A673 (cell line): ENCODE measurements at regions not wholly inside any gene's neighbourhood (a gene's known extent, or its start where the extent isn't known, plus 50 kb on each side); places are given as distances from the start of the nearest gene placed in this dataset.
"Not testable (repeated sequence)": the region's sequence is repeated elsewhere in the genome, so short reads cannot be mapped to it uniquely, and the experiment has no call there.

Source experiments
- BruUV-seq: library from RNA; stranded (reverse); fragments of 400-500 nt; replicated peaks from 2 replicates; lab custom pipeline; 2021; lab: Mats Ljungman, UMichigan
- CTCF ChIA-PET: fragments of 300-600 bp; sonication (Branson Sonifier 250); formaldehyde crosslinking; loops from one replicate; lab custom pipeline; 2022; ENCODE audit warnings: antibody characterized with exemption; lab: Charles Lee
- POLR2A ChIA-PET: fragments of 300-600 bp; sonication (Branson Sonifier 250); formaldehyde crosslinking; loops from one replicate; lab custom pipeline; 2022; ENCODE audit warnings: antibody characterized with exemption; ENCODE audit not compliant: low non-redundant PET; lab: Charles Lee
- DNase-seq: peaks from one replicate; pipeline ENCODE4 v3.0.0-alpha.2; 2015; ENCODE audit warnings: low spot score
- H3K27ac ChIP-seq: fragments of 200-600 bp; sonication (generic); 2 replicates; pipeline ENCODE4 v1.5.1; 2016; ENCODE audit warnings: mixed run types, low read depth, mild to moderate bottlenecking, mixed read lengths, antibody characterized with exemption, low read length; ENCODE audit not compliant: poor library complexity, severe bottlenecking
- H3K27me3 ChIP-seq: fragments of 200-600 bp; sonication (generic); replicated peaks from 2 replicates; pipeline ENCODE4 v1.6.1; 2017; ENCODE audit warnings: mixed run types, low read depth, mild to moderate bottlenecking, mixed read lengths, antibody characterized with exemption, low read length; ENCODE audit not compliant: insufficient read depth, poor library complexity
- H3K36me3 ChIP-seq: fragments of 200-600 bp; sonication (generic); 2 replicates; pipeline ENCODE4 v1.6.1; 2016; ENCODE audit warnings: mixed run types, mild to moderate bottlenecking, mixed read lengths, antibody characterized with exemption, low read length; ENCODE audit not compliant: insufficient read depth, poor library complexity, severe bottlenecking
- H3K4me1 ChIP-seq: fragments of 200-600 bp; sonication (generic); 2 replicates; pipeline ENCODE4 v1.6.1; 2017; ENCODE audit warnings: mixed run types, mild to moderate bottlenecking, mixed read lengths, antibody characterized with exemption, low read length; ENCODE audit not compliant: insufficient read depth, poor library complexity, severe bottlenecking
- H3K4me3 ChIP-seq: fragments of 200-600 bp; sonication (generic); 2 replicates; pipeline ENCODE4 v1.5.1; 2016; ENCODE audit warnings: low read depth, mixed run types, mild to moderate bottlenecking, mixed read lengths, low read length; ENCODE audit not compliant: poor library complexity, severe bottlenecking
- H3K9me3 ChIP-seq: fragments of 200-600 bp; sonication (generic); 2 replicates; pipeline ENCODE4 v1.6.1; 2016; ENCODE audit warnings: mixed run types, low read depth, mild to moderate bottlenecking, mixed read lengths, antibody characterized with exemption, low read length; ENCODE audit not compliant: poor library complexity, severe bottlenecking
- EZH2 ChIP-seq: fragments of 200-600 bp; sonication (generic); IDR thresholded peaks from 2 replicates; pipeline ENCODE4 v1.6.1; 2017; ENCODE audit warnings: borderline replicate concordance, low read depth, mild to moderate bottlenecking, mixed read lengths, antibody characterized with exemption, low read length; ENCODE audit not compliant: poor library complexity, severe bottlenecking
- intact Hi-C: fragments of 100-400 bp; cut with micrococcal nuclease; formaldehyde crosslinking; loops from one replicate; pipeline ENCODE4 v1.10.0; 2022; ENCODE audit not compliant: unreplicated experiment
- TF ChIP-seq, protein P1 (sequence below): fragments of 300-800, 200-600 bp; sonication (generic); conservative IDR thresholded peaks from 2 replicates; pipeline ENCODE4 v1.5.1; 2017; ENCODE audit warnings: low read depth, mild to moderate bottlenecking, antibody characterized with exemption, low read length, moderate library complexity, mixed read lengths

- intact Hi-C loops, result no loop called here
Measured at GRCh38 chr9:106500171-106500570, 362.8 kb upstream of the ZNF462 start.

DNA sequence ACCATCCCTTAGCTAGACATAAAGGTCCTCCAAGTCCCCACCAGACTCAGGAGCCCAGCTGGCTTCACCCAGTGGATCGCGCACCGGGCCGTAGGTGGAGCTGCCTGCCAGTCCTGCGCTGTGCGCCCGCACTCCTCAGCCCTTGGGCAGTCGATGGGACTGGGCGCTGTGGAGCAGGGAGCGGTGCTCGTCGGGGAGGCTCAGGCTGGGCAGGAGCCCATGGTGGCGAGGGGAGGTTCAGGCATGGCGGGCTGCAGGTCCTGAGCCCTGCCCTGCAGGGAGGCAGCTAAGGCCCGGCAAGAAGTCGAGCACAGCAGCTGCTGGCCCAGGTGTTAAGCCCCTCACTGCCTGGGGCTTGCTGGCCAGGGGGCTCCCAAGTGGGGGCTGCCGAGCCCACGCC is 361.8 kb upstream of the ZNF462 start:
- DNase-seq, H3K27me3 ChIP-seq, H3K4me3 ChIP-seq, intact Hi-C loops, CTCF ChIA-PET, BruUV-seq, H3K36me3 ChIP-seq, H3K27ac ChIP-seq, POLR2A ChIA-PET, H3K9me3 ChIP-seq, H3K4me1 ChIP-seq: not testable (repeated sequence)

More at GRCh38 chr9:106500171-106500570, 362.8 kb upstream of the ZNF462 start:
- CTCF ChIA-PET, result no interaction called here
- DNase-seq, result no peak
- no TSS peak for BruUV-seq
- H3K27ac ChIP-seq, result no peak overlapping the region
- no peak for TF ChIP-seq EZH2
- TF ChIP-seq, protein P1, sequence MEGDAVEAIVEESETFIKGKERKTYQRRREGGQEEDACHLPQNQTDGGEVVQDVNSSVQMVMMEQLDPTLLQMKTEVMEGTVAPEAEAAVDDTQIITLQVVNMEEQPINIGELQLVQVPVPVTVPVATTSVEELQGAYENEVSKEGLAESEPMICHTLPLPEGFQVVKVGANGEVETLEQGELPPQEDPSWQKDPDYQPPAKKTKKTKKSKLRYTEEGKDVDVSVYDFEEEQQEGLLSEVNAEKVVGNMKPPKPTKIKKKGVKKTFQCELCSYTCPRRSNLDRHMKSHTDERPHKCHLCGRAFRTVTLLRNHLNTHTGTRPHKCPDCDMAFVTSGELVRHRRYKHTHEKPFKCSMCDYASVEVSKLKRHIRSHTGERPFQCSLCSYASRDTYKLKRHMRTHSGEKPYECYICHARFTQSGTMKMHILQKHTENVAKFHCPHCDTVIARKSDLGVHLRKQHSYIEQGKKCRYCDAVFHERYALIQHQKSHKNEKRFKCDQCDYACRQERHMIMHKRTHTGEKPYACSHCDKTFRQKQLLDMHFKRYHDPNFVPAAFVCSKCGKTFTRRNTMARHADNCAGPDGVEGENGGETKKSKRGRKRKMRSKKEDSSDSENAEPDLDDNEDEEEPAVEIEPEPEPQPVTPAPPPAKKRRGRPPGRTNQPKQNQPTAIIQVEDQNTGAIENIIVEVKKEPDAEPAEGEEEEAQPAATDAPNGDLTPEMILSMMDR, result no peak
- POLR2A ChIA-PET, result no interaction called here
- no peaks in the 10 kb centered on the region for H3K27me3 ChIP-seq
- no peaks in the 10 kb centered on the region for H3K36me3 ChIP-seq
- no peak overlapping the region for H3K4me3 ChIP-seq
- no peaks in the 10 kb centered on the region for H3K4me1 ChIP-seq
- peaks cover 4% of the 10 kb centered on the region for H3K9me3 ChIP-seq

DNA sequence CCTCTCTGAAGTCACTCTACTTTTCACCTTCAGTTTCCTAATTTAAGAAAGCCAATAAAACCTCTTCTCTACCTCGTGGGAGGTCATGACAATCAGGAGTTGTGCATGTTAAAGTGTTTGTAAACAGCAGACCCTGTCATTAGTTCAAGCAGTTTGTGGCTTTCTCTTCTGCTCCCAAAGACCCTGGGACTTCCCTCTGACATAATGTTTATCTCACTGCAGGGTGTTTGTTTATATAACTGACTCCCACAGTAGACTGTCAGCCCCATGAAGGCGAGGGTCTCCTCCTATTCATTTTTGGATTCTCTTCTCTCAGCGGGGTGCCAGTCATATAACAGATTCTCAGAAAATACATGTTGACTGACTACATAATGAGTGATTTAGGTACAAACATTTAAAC is 360.0 kb upstream of the ZNF462 start:
- ChIA-PET CTCF (no interaction called here), POLR2A (no interaction called here)
- Histone ChIP-seq H3K27me3 (no peaks in the 10 kb centered on the region), H3K9me3 (peaks cover 4% of the 10 kb centered on the region), H3K27ac (no peak overlapping the region), H3K4me3 (no peak overlapping the region), H3K36me3 (no peaks in the 10 kb centered on the region), H3K4me1 (no peaks in the 10 kb centered on the region)
- TF ChIP-seq, protein P1, result no peak
- BruUV-seq, result no TSS peak
- no peak for DNase-seq
- intact Hi-C loops, result no loop called here

DNA sequence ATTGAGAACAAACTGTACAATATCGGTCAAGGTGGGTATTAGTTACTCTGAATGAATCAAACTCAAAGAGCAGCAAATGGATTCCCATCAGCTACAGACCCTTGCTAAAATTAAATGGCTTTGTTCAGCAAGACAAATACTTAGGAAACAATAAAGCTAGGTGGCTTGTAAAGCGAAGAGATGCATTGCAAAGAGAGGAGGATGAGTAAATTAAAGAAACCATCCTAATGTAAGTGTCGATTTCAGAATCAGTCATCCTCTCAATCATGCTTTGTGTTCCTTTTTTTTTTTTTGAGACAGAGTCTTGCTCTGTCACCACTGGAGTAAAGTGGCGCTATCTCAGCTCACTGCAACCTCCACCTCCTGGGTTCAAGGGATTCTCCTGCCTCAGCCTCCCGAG is 359.2 kb upstream of the ZNF462 start:
- POLR2A ChIA-PET, result no interaction called here
- intact Hi-C loops, result no loop called here
- DNase-seq, result no peak
- H3K27me3 ChIP-seq, result no peaks in the 10 kb centered on the region
- no peak overlapping the region for H3K4me3 ChIP-seq
- TF ChIP-seq, protein P1, result no peak
- no peak for TF ChIP-seq EZH2
- peaks cover 4% of the 10 kb centered on the region for H3K9me3 ChIP-seq
- no TSS peak for BruUV-seq
- H3K4me1 ChIP-seq, result no peaks in the 10 kb centered on the region
- H3K36me3 ChIP-seq, result no peaks in the 10 kb centered on the region
- no peak overlapping the region for H3K27ac ChIP-seq
- CTCF ChIA-PET, result no interaction called here
